Lung (tissue), 11 donors: ENCODE measurements at regions not wholly inside any gene's neighbourhood (a gene's known extent, or its start where the extent isn't known, plus 50 kb on each side); places are given as distances from the start of the nearest gene placed in this dataset.

Experiments
- ATAC-seq: fragments of 200-7000 bp; cut with Tn5 transposase; one replicate; pipeline ENCODE4 v1.9.1; 2020; ENCODE audit warnings: moderate number of reproducible peaks; ENCODE audit not compliant: insufficient read depth, low FRiP score
- DNase-seq, 3 donors: peaks; one replicate each; pipeline ENCODE4 v3.0.0-alpha.2; 2013 to 2017
- H3K27ac ChIP-seq, 2 donors: one replicate each; pipeline ENCODE4 v1.5.1; 2013; ENCODE audit warnings: mild to moderate bottlenecking in 2 of 2, moderate library complexity in 2 of 2, control low read depth in 1 of 2, inconsistent platforms in 1 of 2, low read depth in 1 of 2, low read length in 1 of 2
- H3K27me3 ChIP-seq, 3 donors: one replicate each; pipeline ENCODE4 v1.5.1; 2013; ENCODE audit warnings: low read length in 2 of 3; ENCODE audit not compliant: control insufficient read depth in 3 of 3, insufficient read depth in 3 of 3
- H3K36me3 ChIP-seq, 4 donors: one replicate each; pipeline ENCODE4 v1.5.1; 2013; ENCODE audit warnings: low read length in 4 of 4, mild to moderate bottlenecking in 1 of 4, moderate library complexity in 1 of 4; ENCODE audit not compliant: control insufficient read depth in 4 of 4, insufficient read depth in 4 of 4
- H3K4me1 ChIP-seq, 5 donors: one replicate each; pipeline ENCODE4 v1.5.1; 2013; ENCODE audit warnings: low read length in 5 of 5, mild to moderate bottlenecking in 2 of 5, moderate library complexity in 1 of 5; ENCODE audit not compliant: control insufficient read depth in 5 of 5, insufficient read depth in 5 of 5
- H3K4me3 ChIP-seq: one replicate; pipeline ENCODE4 v1.5.1; 2013; ENCODE audit warnings: mild to moderate bottlenecking, control low read depth, moderate library complexity
- H3K9ac ChIP-seq, 2 donors: one replicate each; pipeline ENCODE4 v1.5.1; 2013; ENCODE audit warnings: low read length in 2 of 2, control low read depth in 1 of 2; ENCODE audit not compliant: insufficient read depth in 1 of 2
- H3K9me3 ChIP-seq, 4 donors: one replicate each; pipeline ENCODE4 v1.5.1; 2013; ENCODE audit warnings: low read length in 3 of 4, mild to moderate bottlenecking in 1 of 4, moderate library complexity in 1 of 4; ENCODE audit not compliant: control insufficient read depth in 4 of 4, insufficient read depth in 3 of 4
- WGBS, 2 donors: extraction: QIAGEN DNeasy Blood & Tissue Kit; methylation state at CpG; one replicate each; pipeline ENCODE4 v1.1.7; 2013; 5-methylcytosine and 5-hydroxymethylcytosine counted together
- TF ChIP-seq, protein P1 (sequence below): IDR thresholded peaks from 2 replicates; pipeline ENCODE4 v1.5.1; 2012; ENCODE audit warnings: mild to moderate bottlenecking; ENCODE audit errors: control extremely low read depth, extremely low read depth
- donor health status: control.
- donor health status: control.
- donor health status: Bipolar disorder and iron deficiency.
- donor health status: healthy.
- donor health status: DM: yes; HTN: yes; CAD: no.

DNA sequence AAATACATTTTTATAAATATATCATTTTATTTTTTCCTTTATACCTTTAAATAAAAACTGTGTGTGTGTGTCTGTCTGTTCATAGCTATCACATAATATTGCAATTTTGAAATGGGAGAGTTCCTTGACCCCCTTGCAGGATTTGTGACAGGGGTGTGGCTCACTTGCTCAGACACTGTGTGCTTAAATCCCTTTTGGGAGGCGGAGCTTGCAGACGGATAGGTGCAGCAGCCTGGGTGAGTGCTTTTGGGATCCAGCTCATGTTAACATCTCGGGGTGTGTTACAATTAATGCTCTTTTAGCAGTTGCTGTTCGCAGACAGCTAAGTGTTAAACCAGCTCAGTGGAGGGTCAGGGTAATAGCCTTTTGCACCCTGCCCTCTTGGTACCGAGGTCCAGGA, 459.8 kb downstream of the IPMK start:
- TF ChIP-seq, protein P1, sequence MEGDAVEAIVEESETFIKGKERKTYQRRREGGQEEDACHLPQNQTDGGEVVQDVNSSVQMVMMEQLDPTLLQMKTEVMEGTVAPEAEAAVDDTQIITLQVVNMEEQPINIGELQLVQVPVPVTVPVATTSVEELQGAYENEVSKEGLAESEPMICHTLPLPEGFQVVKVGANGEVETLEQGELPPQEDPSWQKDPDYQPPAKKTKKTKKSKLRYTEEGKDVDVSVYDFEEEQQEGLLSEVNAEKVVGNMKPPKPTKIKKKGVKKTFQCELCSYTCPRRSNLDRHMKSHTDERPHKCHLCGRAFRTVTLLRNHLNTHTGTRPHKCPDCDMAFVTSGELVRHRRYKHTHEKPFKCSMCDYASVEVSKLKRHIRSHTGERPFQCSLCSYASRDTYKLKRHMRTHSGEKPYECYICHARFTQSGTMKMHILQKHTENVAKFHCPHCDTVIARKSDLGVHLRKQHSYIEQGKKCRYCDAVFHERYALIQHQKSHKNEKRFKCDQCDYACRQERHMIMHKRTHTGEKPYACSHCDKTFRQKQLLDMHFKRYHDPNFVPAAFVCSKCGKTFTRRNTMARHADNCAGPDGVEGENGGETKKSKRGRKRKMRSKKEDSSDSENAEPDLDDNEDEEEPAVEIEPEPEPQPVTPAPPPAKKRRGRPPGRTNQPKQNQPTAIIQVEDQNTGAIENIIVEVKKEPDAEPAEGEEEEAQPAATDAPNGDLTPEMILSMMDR, result no peak
- Histone ChIP-seq H3K27ac (no peak overlapping the region), H3K4me1 (no peaks in the 10 kb centered on the region), H3K4me3 (no peak overlapping the region), H3K36me3 (no peaks in the 10 kb centered on the region), H3K9me3 (peaks cover 0 to 7% (median 0%) of the 10 kb centered on the region in 4 donors), H3K9ac (no peak overlapping the region), H3K27me3 (no peaks in the 10 kb centered on the region)
- 79 to 83% methylated on average over 5 of the region's 5 CpGs for WGBS, 2 donors
- no peak for ATAC-seq
- DNase-seq, result no peak

DNA sequence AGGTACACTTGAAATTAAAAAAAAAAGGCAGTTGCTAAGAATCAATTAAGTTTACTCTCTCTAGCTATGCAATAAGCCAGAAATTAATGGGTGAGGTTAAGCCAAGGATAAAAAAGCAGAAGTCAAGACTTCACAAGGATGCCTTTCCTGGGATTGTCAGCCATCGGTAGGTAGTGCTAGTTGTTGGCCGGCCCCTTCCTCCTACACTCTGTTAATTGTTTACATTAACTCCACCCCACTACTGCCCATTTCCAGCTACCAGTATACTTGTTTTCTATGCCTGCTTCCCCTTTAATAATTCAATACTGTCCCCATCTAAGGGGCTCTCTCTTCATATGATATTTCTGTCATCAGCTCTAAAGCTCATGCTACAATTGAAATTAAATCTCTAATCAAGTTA, 461.0 kb downstream of the IPMK start:
- TF ChIP-seq, protein P1, result no peak
- H3K9me3 ChIP-seq, result peaks cover 0 to 7% (median 0%) of the 10 kb centered on the region in 4 donors
- 46 to 53% methylated on average over 2 of the region's 2 CpGs for WGBS, 2 donors
- H3K4me1 ChIP-seq, result no peaks in the 10 kb centered on the region
- H3K4me3 ChIP-seq, result no peak overlapping the region
- no peaks in the 10 kb centered on the region for H3K27me3 ChIP-seq
- ATAC-seq, result no peak
- H3K36me3 ChIP-seq, result no peaks in the 10 kb centered on the region
- no peak for DNase-seq
- H3K9ac ChIP-seq, result no peak overlapping the region
- H3K27ac ChIP-seq, result no peak overlapping the region

DNA sequence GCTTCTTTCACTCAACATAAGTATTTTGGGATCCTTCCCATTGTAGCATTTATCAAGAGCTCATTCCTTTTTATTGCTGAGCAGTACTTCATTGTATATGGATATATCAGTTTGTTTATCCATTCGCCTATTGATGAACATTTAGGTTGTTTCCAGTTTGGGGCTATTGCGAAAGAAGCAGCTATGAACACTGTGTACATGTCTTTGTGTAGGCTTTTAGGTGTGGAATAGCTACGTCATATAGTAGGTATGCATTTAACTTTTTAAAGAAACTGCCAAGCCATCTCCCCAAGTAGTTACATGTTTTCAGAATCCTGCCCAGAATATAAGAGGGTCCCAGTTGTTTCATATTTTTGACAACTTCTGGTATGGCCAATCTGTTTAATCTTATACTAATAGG, 468.1 kb downstream of the IPMK start:
- Histone ChIP-seq H3K9me3 (no peaks in the 10 kb centered on the region), H3K27ac (no peak overlapping the region), H3K4me1 (no peaks in the 10 kb centered on the region), H3K4me3 (no peak overlapping the region), H3K9ac (no peak overlapping the region), H3K27me3 (no peaks in the 10 kb centered on the region), H3K36me3 (no peaks in the 10 kb centered on the region)
- no peak for ATAC-seq
- TF ChIP-seq, protein P1, result no peak
- 90 to 91% methylated on average over 3 of the region's 3 CpGs for WGBS, 2 donors
- no peak for DNase-seq

DNA sequence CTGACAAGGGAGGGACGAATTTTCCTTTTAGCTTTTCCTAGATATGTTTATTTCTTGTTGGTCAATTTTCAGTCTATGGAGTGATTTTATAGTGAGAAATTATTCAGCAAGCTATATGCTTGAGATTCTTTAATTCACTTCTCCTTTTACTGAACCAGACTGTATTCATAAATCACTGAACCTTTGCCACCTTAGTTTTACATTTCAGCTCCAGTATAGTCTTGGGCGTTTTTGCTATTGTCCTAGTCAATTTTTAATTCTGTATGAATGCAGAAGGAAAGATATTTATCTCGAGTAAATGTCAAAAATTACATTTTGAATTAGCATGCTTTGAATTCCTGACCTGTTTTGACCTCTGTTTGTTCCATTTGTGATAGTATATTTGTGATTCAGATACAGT, 468.9 kb downstream of the IPMK start:
- DNase-seq, result no peak
- Histone ChIP-seq H3K9me3 (no peaks in the 10 kb centered on the region), H3K9ac (no peak overlapping the region), H3K36me3 (no peaks in the 10 kb centered on the region), H3K4me3 (no peak overlapping the region), H3K4me1 (no peaks in the 10 kb centered on the region), H3K27ac (no peak overlapping the region), H3K27me3 (no peaks in the 10 kb centered on the region)
- WGBS, 2 donors, result 32 to 51% methylated on average over 3 of the region's 3 CpGs
- TF ChIP-seq, protein P1, result no peak
- no peak for ATAC-seq
